GM19467 (cell line): ENCODE measurements at regions not wholly inside any gene's neighbourhood (a gene's known extent, or its start where the extent isn't known, plus 50 kb on each side); places are given as distances from the start of the nearest gene placed in this dataset.
"Not testable (repeated sequence)": the region's sequence is repeated elsewhere in the genome, so short reads cannot be mapped to it uniquely, and the experiment has no call there.

Source experiments
- ATAC-seq: cut with Tn5 transposase; IDR thresholded peaks from one replicate; pipeline ENCODE4 v1.9.1; 2021; ENCODE audit warnings: mild to moderate bottlenecking, moderate library complexity; ENCODE audit not compliant: unreplicated experiment

DNA sequence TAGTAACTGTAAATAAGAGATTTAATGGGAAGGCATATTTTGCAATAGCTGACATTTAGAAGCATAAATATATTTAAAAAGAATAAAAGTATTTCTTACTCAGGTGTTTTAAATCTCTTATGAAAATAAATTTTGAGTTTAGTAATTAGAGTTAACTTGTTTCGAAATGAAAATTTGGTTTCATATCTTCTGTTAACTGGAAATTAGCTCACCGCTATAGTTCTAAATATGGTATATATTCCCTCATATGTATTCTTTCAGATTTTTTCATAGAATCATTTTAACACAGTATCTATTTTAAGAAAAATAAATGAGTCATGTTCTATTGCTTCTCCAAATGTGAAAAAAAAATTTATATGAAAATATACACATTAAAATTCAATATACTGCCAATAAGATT is 434.1 kb downstream of the DTWD2 start:
- ATAC-seq, result no peak

DNA sequence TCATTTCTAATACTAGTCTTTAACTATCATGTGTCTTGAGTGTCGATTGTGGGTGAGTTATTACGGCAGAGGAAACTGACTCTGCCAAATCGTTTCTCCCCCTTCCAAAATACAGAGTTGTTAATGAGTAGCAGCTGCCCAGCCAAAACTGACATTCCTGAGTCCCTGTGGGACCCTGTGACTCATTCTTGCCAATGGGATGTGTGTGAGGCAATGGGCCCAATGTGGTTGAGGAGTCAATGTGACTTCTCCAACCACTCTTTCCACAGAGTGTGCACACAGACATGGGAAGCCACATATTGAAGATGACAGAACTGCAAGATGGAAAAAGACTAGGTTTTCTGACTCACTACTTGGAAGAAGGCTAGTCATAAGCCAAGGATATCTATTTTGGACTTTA is 434.7 kb downstream of the DTWD2 start:
- no peak for ATAC-seq

DNA sequence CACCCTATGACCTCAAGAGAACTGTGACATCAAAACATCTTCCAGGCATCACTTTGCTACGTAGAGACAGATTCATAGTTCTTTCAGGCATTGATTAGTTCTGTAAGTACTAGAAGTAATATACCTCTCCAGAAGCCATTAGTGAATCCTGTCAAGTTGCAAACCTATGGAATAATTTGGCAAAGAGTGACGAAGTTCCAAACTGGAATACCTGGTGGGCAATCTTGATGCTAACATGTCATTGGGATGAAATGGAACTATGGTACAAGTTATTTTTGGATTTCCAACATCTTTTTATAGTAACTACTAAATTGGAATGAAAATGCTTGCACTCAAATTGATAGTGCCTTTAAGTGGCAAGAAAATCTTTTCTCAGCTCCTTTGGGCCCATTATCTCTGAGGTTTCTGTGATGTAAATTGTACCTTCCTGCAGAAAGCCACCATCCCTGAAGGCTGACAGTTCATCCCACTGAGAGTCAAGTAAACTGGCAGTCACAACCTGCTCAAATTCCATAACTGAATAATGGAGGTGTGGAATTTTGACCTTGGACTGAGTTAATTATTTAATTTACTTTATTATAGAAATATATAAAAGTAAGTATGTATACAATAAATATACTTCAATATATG is 435.5 kb downstream of the DTWD2 start:
- ATAC-seq, result no peak

DNA sequence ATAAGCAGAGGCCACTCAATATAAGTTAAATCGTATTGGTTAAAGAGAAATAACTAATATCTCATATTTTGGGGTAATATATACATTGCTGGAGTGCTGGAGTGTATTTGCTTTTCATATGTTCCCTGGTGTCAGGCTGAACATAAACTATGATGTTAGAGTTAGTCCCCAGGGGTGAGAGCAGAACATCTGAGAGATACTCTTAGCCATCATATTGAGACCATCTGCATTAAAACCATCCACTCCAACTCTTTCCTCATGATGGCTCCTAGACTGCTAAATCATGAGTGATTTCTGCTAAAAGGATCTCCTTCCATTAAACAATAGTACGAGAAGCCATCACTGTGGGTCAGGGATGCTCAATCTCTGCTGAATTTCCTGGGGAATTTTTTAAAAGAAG is 436.2 kb downstream of the DTWD2 start:
- no peak for ATAC-seq

DNA sequence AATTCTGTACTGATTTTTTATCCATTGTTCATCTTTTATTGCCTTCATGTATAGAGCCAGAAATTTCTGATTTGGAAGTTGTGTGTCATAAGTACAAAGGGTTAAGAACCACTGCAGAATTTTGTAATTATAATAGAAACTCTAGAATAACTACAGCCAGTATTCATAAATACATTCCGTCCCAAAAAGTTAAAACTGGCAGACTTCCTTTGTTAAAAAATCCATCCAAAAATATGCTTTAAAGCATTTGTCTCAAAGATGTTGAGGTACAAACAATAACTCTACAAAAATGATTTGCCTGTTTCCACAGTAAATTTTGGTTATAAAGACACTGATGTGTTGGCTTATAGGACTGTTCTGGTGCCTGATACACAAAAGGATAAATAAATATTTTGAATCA is 436.6 kb downstream of the DTWD2 start:
- no peak for ATAC-seq

DNA sequence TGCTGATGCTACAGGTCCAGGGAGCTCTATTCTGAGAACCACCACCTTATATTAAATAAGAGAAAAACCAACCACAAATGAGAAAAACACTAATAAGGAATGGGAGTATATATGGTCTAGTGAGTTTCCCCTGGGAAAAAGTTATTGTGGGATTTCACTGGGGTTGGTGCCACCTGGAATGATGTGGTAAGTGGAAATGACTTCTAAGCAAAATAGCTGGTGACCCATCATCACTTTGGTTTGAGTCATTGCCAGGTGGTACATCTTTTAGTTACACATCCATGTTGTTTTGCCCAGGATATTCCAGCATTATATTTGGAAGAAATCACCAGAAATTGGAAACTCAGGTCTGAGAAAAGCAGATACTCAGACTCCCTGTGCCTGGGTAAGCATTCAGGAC is 437.3 kb downstream of the DTWD2 start:
- no peak for ATAC-seq

DNA sequence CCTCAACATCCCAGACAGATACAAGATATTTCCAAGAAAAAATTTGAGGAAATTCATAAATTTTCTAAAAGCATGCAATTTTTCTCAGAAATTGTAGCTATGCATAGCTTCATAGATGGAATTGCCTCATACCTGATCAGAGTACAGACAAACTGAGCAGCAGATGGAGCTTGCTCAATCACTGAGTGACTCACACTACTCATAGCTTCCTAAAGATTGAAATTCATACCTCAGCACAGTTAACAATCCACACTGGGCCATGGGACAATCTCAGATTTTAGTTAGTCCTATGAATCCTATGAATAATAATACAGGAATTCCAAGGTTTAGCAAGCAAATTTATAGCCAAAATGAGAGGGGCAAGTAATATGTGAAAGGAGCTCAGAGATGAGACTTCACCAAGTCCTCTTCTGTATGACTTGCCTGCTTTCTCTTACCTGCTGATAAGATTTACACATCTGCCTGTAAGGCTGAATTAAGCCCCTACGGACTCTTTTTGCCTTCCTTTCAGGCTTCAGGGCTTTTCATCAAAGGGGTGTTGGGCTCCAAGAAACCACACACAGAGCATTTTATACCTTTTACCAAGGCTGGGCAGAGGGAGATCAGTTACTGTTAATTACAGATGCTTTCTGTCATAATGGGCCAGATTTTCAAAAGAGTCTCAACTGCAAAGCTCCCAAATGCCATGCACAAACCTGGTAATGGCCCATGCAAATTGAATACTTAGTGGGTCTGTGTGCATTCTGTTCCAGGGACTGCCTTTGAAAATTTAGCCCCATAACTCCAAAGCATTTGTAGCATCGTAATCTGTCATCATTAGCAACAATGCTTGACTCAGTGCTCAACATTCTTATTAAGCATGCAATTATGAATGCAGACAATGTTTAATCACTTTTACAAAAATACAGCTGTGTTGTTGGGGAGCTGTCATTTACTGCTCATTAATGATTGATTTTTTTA is 439.3 kb downstream of the DTWD2 start:
- no peak for ATAC-seq

DNA sequence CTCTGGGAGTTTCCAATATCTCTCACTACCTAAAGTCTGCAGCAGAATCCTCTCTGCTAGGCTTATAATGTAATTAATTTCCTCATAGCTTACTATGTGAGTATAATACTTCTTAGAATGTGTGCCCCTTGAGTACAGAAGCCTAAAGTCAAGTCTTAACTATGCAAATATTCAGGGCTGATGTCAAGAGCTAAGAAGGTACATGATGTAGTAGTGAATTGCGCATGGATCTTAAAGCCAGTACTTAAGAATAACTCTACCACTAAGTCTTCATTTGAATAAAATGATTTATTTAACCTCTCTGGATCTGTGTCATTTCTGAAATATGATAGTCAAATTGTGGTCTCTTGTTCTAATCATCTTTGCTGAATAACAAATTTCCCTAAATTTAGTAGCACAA is 442.9 kb downstream of the DTWD2 start:
- ATAC-seq, result no peak

DNA sequence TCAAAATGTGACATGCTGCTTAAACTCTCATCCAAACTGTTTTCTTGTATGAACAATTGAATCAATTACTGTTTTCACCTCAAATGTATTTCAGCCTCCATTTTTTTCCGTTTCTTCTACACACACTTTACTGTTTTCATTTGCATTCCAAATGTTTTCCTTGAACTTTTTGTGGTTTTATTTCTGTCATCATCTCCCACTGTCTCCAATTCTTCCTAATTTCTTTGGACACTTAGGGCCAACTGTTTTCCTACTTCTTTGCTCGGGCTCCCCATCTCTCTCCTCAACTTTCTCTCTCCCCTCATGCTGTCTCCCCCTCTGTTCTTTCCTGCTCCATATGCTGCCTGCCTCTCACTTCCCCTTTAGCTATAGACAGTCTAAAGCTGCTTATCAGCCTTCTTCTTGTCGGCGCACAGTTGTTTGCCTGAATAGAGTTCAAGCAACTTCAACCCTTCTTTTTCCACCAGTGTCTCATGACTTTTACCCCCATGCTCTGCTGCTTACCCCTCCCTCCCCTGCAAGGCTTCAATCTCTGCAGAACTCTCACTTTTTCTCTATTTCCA is 443.4 kb downstream of the DTWD2 start:
- ATAC-seq, result no peak

DNA sequence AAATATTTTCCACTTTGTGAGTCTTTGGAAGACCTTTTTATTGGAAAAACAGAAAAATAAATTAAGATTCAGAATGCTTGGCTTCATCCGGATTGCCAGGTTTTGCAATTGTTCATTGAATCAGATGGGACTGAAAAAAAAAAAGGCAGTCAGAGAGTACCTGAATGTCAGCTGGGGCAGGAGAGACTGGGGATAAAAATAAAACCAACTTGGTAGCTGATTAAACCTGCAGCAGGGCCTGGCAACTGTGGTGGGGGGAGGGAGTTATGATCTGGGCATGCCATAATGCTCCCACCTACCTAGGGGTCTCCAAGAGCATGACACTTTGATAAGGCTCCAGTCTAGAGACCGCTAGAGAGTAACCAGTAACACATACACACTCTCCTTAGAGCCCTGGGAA is 454.4 kb downstream of the DTWD2 start:
- no peak for ATAC-seq

DNA sequence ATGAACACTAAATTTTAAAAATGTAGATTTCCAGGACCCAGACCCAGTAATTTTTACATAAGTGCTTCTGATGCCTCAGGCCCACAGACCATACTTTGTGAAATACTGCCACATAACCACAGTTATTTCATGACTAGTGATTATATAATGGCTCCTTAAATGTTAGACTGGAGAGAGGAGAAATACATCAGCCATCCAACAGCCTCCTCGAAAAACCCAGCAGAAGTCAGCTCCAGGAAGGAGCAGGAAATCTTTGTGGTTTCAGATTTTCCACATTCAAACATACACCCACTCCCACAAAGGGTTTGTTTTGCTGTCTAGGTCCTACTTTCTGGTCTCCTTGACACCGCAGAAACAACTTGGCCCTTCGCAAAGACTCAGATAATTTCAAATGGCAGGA is 455.2 kb downstream of the DTWD2 start:
- ATAC-seq, result no peak

DNA sequence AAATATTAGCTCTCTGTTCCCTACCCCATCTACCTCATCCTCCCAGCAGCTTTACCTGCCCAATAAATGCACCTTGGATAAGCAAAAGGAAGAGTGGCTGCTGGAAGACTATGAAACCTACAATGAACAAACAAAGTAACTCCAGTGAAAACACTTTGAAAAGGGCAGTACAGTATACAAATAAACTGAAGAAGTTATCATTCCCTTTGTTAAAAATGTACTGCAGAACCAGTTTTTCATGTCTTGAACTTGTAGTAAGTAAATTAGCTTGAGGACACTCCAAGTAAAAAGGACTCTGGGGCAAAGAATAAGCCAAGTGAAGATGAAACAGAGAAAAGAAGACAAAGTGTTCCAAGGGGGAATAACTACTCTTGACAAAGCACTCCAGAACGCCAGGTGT is 457.1 kb downstream of the DTWD2 start:
- no peak for ATAC-seq

DNA sequence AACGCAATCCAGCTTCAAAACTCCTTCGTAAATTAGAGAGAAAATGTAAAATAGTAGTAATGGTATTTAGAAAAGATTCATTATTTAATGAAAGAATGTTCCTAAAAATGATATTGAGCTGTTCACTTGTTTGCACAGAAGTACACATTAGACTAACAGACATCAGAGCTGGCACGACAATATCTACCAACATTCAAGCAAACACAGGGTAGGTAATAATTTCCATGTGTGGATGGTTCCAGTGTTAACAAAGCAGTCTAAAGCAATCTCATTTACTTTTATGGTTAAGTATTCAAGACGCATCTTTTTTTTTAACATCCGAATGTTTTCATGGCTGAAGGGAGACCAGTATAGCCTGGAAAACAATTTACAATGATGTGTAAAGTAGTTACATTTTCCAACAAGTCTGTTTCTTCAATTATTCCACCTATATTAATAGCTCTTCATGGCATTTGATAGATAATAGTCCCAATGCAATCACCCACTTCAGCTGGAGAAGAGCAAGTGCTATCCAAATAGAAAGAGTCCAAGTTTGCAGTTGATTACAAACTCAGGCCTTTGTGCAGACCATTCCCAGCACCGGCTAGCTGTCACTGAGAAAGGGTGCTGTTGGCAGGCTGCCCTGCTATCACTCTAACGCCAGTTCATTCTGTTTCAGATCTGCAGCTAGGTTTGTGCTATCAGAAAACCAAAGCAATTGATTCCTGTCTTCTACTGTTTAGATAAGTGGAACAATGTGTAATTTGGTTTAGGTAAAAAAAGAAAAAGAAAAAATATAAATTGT is 458.8 kb downstream of the DTWD2 start:
- ATAC-seq, result no peak

DNA sequence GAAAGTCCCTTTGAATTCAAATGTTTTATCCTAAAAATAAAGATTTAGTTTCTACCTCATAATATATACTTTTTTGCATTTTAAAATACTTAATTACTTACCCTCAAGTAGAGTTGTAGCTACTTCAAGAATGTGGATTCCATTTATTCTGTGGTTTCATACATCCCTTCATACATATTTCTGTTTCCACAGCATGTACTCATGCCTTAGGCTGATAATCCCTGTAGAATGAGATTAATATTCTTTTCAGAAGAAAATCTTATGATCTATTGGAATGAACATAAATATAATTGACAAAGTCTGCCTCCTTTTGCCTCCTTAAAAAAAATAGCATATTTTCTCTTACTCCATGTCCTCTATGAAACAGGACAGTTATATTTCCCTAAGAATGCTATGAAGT is 465.7 kb downstream of the DTWD2 start:
- ATAC-seq, result no peak

DNA sequence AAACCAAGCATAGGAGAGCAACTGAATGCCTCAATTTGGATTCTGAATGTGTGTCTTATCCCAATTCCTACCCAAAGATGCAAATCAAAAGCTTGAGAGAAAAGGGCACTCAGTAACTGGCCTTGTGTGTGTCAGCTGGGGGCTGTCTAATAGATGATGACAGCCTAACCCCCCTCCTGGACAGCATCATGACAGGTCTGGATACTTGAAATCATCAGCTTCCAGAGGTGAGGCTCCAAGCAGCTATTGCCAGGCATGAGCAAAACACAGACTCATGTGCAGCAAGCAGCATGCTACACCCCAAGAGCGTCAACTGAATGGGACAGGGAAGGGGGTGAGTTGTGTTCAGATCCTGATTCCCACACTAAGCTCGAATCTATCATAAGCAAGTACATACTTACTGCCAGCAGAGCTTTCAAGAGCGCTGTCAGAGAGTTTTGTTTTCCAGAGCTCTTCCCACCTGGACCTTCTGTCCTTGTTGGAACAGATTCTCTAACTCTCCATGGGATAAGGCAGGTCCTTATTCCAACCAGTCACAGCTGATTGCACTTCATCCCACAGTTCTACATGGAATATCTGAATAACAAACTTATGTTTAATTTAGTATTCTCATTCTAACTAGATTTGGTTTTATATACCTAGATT is 467.5 kb downstream of the DTWD2 start:
- ATAC-seq, result no peak

DNA sequence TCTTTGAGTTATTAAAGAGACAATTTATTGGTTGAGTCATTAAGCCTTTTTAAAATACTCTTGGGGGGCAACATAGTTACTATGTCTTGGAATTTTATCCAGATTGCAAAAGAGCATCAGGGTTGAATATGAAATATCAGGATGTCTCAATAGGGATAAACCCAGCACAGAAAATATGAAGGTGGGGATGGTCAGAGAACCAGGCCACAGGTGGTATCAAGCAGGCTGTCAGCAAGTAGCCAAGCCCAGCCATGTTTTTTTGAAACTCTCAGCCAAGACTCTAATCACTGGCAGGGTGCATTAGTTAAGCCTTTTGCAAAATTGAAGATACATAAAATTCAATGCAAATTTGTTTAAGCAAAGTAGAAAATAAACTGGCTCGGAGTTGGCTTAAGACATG is 468.9 kb downstream of the DTWD2 start:
- ATAC-seq, result no peak

DNA sequence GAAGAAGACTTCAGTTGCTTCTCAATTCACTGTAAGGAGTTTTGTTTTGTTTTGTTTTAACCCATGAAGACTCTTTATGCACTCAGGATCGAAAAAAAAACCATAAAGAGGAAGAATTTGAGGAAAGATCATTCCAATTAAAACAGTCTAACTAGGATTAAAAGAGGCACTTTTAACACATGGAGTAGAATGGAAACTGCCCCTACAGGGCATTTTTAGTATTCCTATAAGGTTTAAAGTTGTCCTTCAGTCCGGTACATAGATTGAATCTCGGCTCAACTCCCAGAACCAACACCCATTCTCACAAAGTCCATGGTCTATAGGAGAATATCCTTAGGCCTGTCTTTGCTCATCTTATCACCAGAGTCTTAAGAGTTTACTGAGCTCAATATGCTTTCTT is 469.6 kb downstream of the DTWD2 start:
- no peak for ATAC-seq

DNA sequence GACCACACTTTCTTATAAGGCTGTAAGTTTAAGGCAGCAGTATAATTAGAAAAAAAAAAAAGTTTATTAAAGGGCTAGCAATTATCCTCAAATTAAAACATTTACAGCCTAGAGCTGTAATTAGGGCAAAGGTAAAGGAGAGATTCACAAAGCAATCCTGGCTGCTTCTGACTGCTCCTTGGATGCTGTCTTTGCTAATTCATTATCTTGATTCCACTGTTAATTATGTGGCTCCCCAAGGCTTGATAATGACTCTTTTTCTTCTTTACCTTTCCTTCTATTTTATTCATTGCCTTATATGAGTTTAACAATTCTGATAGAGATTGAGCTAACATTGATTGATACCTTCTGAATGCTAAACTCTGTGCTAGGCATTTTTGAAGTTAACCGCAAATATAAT is 476.5 kb downstream of the DTWD2 start:
- no peak for ATAC-seq

DNA sequence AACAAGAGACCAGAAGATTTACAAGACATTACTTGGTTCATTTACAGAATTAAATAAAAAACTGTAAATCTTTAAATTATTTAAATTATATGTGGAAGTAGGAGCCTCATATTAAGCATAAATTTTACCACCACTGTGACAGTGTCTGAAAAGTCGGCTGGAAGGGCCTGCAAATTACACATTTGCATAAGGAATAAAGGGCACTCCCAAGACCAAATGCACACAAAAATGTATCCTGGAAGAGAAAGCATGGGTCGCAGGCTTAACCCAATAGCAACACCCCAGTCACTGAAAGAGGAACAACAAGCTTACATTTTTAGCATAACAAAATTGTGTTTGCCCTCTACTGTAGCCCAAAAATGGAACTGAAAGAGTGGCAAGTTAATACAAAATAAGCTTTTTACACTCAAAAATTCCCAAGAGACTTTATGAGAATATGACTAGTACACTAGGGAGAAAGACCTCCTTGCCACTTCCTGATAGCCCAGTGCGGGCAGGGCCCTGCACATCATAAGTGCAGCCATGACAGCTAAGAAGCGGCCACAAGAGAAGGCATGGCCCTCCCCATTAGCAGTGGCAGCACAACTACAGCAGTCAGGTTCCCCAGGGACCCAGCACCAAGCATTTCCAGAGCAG is 482.0 kb downstream of the DTWD2 start:
- peak; percentile 99 for ATAC-seq

DNA sequence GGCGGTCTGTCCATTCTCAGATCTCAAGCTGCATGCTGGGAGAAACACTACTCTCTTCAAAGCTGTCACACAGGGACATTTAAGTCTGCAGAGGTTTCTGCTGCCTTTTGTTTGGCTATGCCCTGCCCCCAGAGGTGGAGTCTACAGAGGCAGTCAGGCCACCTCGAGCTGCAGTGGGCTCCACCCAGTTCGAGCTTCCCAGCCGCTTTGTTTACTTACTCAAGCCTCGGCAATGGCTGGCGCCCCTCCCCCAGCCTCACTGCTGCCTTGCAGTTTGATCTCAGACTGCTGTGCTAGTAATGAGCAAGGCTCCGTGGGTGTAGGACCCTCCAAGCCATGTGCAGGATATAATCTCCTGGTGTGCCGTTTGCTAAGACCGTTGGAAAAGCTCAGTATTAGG is 486.1 kb downstream of the DTWD2 start:
- not testable (repeated sequence) for ATAC-seq
